ENCODE measurements at regions not wholly inside any gene's neighbourhood (a gene's known extent, or its start where the extent isn't known, plus 50 kb on each side); places are given as distances from the start of the nearest gene placed in this dataset.
"Not testable (repeated sequence)": the region's sequence is repeated elsewhere in the genome, so short reads cannot be mapped to it uniquely, and the experiment has no call there.

- no peak for DNase-seq
Measured at GRCh38 chrY:20891440-20892160, 135.7 kb downstream of the RPS4Y2 start.

- peak; percentile 1 for DNase-seq
Measured at GRCh38 chrY:20925350-20926091, 169.6 kb downstream of the RPS4Y2 start.

GRCh38 chrY:20929691-20930342, 173.9 kb downstream of the RPS4Y2 start:
- no peak for DNase-seq

GRCh38 chrY:20936709-20937251, 180.9 kb downstream of the RPS4Y2 start:
- DNase-seq: not testable (repeated sequence)

- no peak for DNase-seq
Measured at GRCh38 chrY:20961512-20961911, 205.6 kb downstream of the RPS4Y2 start.

- no peak for DNase-seq
Measured at GRCh38 chrY:20967828-20968227, 211.9 kb downstream of the RPS4Y2 start.

GRCh38 chrY:20968237-20968636, 212.3 kb downstream of the RPS4Y2 start:
- DNase-seq: no peak

GRCh38 chrY:20971371-20971770, 215.5 kb downstream of the RPS4Y2 start:
- no peak for DNase-seq

- no peak for DNase-seq
Measured at GRCh38 chrY:20986037-20986436, 230.1 kb downstream of the RPS4Y2 start.

GRCh38 chrY:20990123-20990522, 234.2 kb downstream of the RPS4Y2 start:
- no peak for DNase-seq

GRCh38 chrY:20990869-20991548, 235.1 kb downstream of the RPS4Y2 start:
- no peak for DNase-seq

GRCh38 chrY:20997355-20997754, 241.4 kb downstream of the RPS4Y2 start:
- no peak for DNase-seq

- no peak for DNase-seq
Measured at GRCh38 chrY:20998016-20998415, 242.1 kb downstream of the RPS4Y2 start.

GRCh38 chrY:20998483-20998882, 242.6 kb downstream of the RPS4Y2 start:
- no peak for DNase-seq

- no peak for DNase-seq
Measured at GRCh38 chrY:21001102-21001501, 245.2 kb downstream of the RPS4Y2 start.

GRCh38 chrY:21003059-21003458, 247.2 kb downstream of the RPS4Y2 start:
- DNase-seq: no peak

- no peak for DNase-seq
Measured at GRCh38 chrY:21005531-21005930, 249.6 kb downstream of the RPS4Y2 start.

- no peak for DNase-seq
Measured at GRCh38 chrY:21021811-21022210, 265.9 kb downstream of the RPS4Y2 start.

- no peak for DNase-seq
Measured at GRCh38 chrY:21022326-21023044, 266.6 kb downstream of the RPS4Y2 start.

GRCh38 chrY:21023906-21024305, 268.0 kb downstream of the RPS4Y2 start:
- DNase-seq: no peak

GRCh38 chrY:21028506-21028905, 272.6 kb downstream of the RPS4Y2 start:
- DNase-seq: no peak

GRCh38 chrY:21033363-21033762, 277.5 kb downstream of the RPS4Y2 start:
- no peak for DNase-seq
